ENCODE measurements at regions not wholly inside any gene's neighbourhood (a gene's known extent, or its start where the extent isn't known, plus 50 kb on each side); places are given as distances from the start of the nearest gene placed in this dataset.

DNA sequence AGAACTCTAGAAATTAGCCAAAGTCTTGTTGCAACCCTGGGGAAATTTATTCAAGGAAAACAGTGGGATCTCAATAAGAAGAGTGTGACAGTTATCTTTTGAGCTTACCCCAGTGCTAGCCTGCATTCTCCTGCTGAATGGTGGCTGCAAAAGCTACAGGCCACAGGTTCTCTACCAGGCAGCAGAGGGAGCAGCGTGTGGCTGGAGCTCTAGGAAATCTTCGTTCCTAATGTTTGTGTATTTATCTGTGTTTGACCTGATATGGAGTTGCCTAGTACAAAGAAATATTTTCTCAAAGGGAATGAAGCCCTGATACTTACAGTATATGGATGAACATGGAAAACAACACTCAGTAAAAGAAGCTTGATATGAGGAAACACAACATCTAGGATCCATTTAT lies 1100.6 kb downstream of the NLGN4Y start:
- H3K27ac ChIP-seq, result no peak overlapping the region
- intact Hi-C loops (cut with DNase I), result no loop called here
- H3K27me3 ChIP-seq, result no peaks in the 10 kb centered on the region
- 16 to 25% methylated on average over 2 of the region's 2 CpGs for WGBS, 2 donors
- H3K4me1 ChIP-seq, result no peaks in the 10 kb centered on the region
- no peak for ATAC-seq
- no peaks in the 10 kb centered on the region for H3K36me3 ChIP-seq
- H3K9me3 ChIP-seq, result peaks cover 0 to 8% (median 0%) of the 10 kb centered on the region in 11 donors
- DNase-seq, result no peak
- no peak overlapping the region for H3K4me3 ChIP-seq
- TF ChIP-seq CTCF (IDR thresholded peaks at IDR 0.05), result no peak

DNA sequence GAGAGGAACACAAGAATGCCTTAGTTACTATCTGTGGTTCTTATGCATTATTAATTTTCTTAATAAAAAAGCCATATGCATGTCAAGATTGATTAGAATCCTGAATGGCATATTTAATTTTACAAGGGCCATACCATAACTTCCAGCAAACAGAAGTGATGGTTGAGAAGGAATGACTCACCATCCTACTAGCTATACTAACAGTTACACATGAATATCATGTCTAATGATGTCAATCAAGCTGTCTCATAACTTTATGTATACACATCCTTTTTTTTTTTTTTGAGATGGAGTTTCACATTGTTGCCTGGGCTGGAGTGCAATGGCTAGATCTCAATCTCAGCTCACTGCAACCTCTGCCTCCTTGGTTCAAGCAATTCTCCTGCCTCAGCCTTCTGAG lies 1123.9 kb downstream of the NLGN4Y start:
- no peak for TF ChIP-seq CTCF (IDR thresholded peaks at IDR 0.05)
- intact Hi-C loops (cut with DNase I), result no loop called here
- DNase-seq (no peak), ATAC-seq (no peak)
- no peaks in the 10 kb centered on the region for H3K36me3 ChIP-seq
- H3K27me3 ChIP-seq, result no peaks in the 10 kb centered on the region
- no peaks in the 10 kb centered on the region for H3K4me1 ChIP-seq
- H3K4me3 ChIP-seq, result no peak overlapping the region
- H3K9me3 ChIP-seq, result no peaks in the 10 kb centered on the region
- H3K27ac ChIP-seq, result no peak overlapping the region

- intact Hi-C loops (cut with DNase I), result no loop called here
- DNase-seq (no peak), ATAC-seq (no peak)
- no peaks in the 10 kb centered on the region for H3K36me3 ChIP-seq
- H3K9me3 ChIP-seq, result no peaks in the 10 kb centered on the region
- no peaks in the 10 kb centered on the region for H3K4me1 ChIP-seq
- no peaks in the 10 kb centered on the region for H3K27me3 ChIP-seq
- H3K4me3 ChIP-seq, result no peak overlapping the region
- no peak for TF ChIP-seq CTCF (IDR thresholded peaks at IDR 0.05)
- 55 to 63% methylated on average over 2 of the region's 2 CpGs for WGBS, 2 donors
- no peak overlapping the region for H3K27ac ChIP-seq
These were observed 1125.7 kb downstream of the NLGN4Y start for GRCh38 chrY:15650056-15650455.

- Histone ChIP-seq H3K4me1 (no peaks in the 10 kb centered on the region), H3K27me3 (no peaks in the 10 kb centered on the region), H3K27ac (no peak overlapping the region), H3K9me3 (peaks cover 0 to 3% (median 0%) of the 10 kb centered on the region in 11 donors), H3K4me3 (no peak overlapping the region), H3K36me3 (no peaks in the 10 kb centered on the region)
- WGBS, 2 donors, result 62 to 73% methylated on average over 1 of the region's 1 CpG
- intact Hi-C loops (cut with DNase I), result no loop called here
- no peak for TF ChIP-seq CTCF (IDR thresholded peaks at IDR 0.05)
- no peak for ATAC-seq
- no peak for DNase-seq
These were observed 1164.2 kb downstream of the NLGN4Y start for GRCh38 chrY:15688531-15688930.

GRCh38 chrY:15689994-15690393 lies 1165.7 kb downstream of the NLGN4Y start:
- WGBS, 2 donors, result 80 to 86% methylated on average over 1 of the region's 1 CpG
- TF ChIP-seq CTCF (IDR thresholded peaks at IDR 0.05), result no peak
- no peak for ATAC-seq

More at GRCh38 chrY:15689994-15690393, 1165.7 kb downstream of the NLGN4Y start:
- Histone ChIP-seq H3K27ac (no peak overlapping the region), H3K36me3 (no peaks in the 10 kb centered on the region), H3K9me3 (peaks cover 0 to 3% (median 0%) of the 10 kb centered on the region in 11 donors), H3K27me3 (no peaks in the 10 kb centered on the region), H3K4me1 (no peaks in the 10 kb centered on the region), H3K4me3 (no peak overlapping the region)
- no peak for DNase-seq
- intact Hi-C loops (cut with DNase I), result no loop called here

Data from heart right ventricle (tissue), 16 donors.